Panc1 (cell line): ENCODE measurements at regions not wholly inside any gene's neighbourhood (a gene's known extent, or its start where the extent isn't known, plus 50 kb on each side); places are given as distances from the start of the nearest gene placed in this dataset.

Source experiments
- ATAC-seq: fragments of 200-7000 bp; cut with Tn5 transposase; 2 replicates; pipeline ENCODE4 v1.9.1; 2020; ENCODE audit warnings: mild to moderate bottlenecking, moderate library complexity
- BruUV-seq: library from RNA; stranded (reverse); fragments of 400-500 nt; replicated peaks from 2 replicates; lab custom pipeline; 2021; lab: Mats Ljungman, UMichigan
- CTCF ChIA-PET: fragments of 300-600 bp; sonication (Branson Sonifier 250); formaldehyde crosslinking; loops from one replicate; lab custom pipeline; 2022; ENCODE audit warnings: antibody characterized with exemption; lab: Charles Lee
- POLR2A ChIA-PET: fragments of 300-600 bp; sonication (Branson Sonifier 250); formaldehyde crosslinking; loops from one replicate; lab custom pipeline; 2022; ENCODE audit warnings: antibody characterized with exemption; lab: Charles Lee
- DNase-seq: peaks from one replicate; pipeline ENCODE4 v3.0.0-alpha.2; 2010; ENCODE audit warnings: low read depth, low spot score
- H3K27ac ChIP-seq: 2 replicates; pipeline ENCODE4 v1.5.1; 2011; ENCODE audit warnings: mild to moderate bottlenecking, low read length, inconsistent platforms
- H3K27me3 ChIP-seq: fragments of 200-500 bp; sonication (Bioruptor generic); 2 replicates; pipeline ENCODE4 v1.6.0; 2014; ENCODE audit warnings: low read length, inconsistent platforms; ENCODE audit not compliant: control insufficient read depth, insufficient read depth
- H3K36me3 ChIP-seq: fragments of 200-500 bp; sonication (Bioruptor generic); 2 replicates; pipeline ENCODE4 v1.5.1; 2014; ENCODE audit warnings: inconsistent platforms, mild to moderate bottlenecking, low read length, moderate library complexity; ENCODE audit not compliant: control insufficient read depth, insufficient read depth
- H3K4me1 ChIP-seq: 2 replicates; pipeline ENCODE4 v1.5.1; 2011; ENCODE audit warnings: inconsistent platforms, mild to moderate bottlenecking, low read length, moderate library complexity; ENCODE audit not compliant: control insufficient read depth, insufficient read depth
- H3K4me3 ChIP-seq, 2 experiments: 2 replicates each; pipeline ENCODE4 v1.5.1; 2011 to 2012; ENCODE audit warnings: low read depth in 2 of 2, low read length in 2 of 2, mild to moderate bottlenecking in 2 of 2, inconsistent platforms in 1 of 2, moderate library complexity in 1 of 2
- H3K9me3 ChIP-seq: fragments of 200-500 bp; sonication (Bioruptor generic); 2 replicates; pipeline ENCODE4 v1.5.1; 2014; ENCODE audit warnings: low read depth, mild to moderate bottlenecking, inconsistent platforms, low read length, moderate library complexity; ENCODE audit not compliant: control insufficient read depth, insufficient read depth
- POLR2AphosphoS5 ChIP-seq: IDR thresholded peaks from 2 replicates; pipeline ENCODE4 v1.6.1; 2012; ENCODE audit warnings: mild to moderate bottlenecking, low read depth, low read length, moderate library complexity
- SIN3A ChIP-seq: IDR thresholded peaks from 2 replicates; pipeline ENCODE4 v1.6.1; 2012; ENCODE audit warnings: low read depth, mild to moderate bottlenecking, low read length, moderate library complexity, borderline replicate concordance; ENCODE audit not compliant: insufficient read depth
- TCF7L2 ChIP-seq: IDR thresholded peaks from 2 replicates; pipeline ENCODE4 v1.6.1; 2011; ENCODE audit warnings: mild to moderate bottlenecking, low read depth, low read length, inconsistent platforms
- in situ Hi-C: cut with HindIII; loops from 2 replicates; pipeline ENCODE4 v1.10.0; 2016; ENCODE audit warnings: low sequenced_read_pairs, low pct_unique_long_range_greater_than_20kb
- intact Hi-C: fragments of 100-400 bp; cut with micrococcal nuclease; formaldehyde crosslinking; loops from one replicate; pipeline ENCODE4 v1.10.0; 2022; ENCODE audit not compliant: unreplicated experiment
- TF ChIP-seq, protein P1 (sequence below), 2 experiments: IDR thresholded peaks; 2 replicates each; pipeline ENCODE4 v1.6.1; 2011 to 2012; ENCODE audit warnings: low read depth in 2 of 2, control low read depth in 1 of 2, low read length in 1 of 2, mild to moderate bottlenecking in 1 of 2, moderate library complexity in 1 of 2; ENCODE audit not compliant: insufficient read depth in 1 of 2
- TF ChIP-seq, protein P2 (sequence below): fragments of 450-650 bp; IDR thresholded peaks from 2 replicates; pipeline ENCODE4 v1.5.1; 2017; ENCODE audit warnings: mild to moderate bottlenecking

DNA sequence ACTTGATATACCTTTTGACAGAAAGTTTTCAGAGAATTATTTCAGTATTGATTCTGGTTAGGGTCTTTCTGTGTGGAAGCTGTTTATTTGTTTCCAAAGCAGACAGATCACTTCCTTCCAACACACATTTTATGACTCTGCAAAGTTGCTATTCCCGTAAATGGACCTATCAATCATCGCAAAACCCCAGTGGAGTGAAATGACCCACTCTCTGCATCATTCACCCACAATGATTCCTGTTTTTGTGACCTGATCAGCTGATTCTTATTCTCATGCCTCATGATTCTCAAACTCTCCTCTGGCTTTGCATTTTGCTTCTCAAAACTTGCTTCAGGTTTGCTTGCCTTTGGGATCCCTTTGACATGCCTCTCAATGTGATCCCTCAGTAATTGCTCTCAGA is 453.7 kb downstream of the PCDH17 start:
- DNase-seq (no peak), ATAC-seq (no peak)
- no peak for TF ChIP-seq TCF7L2
- TF ChIP-seq, protein P1, sequence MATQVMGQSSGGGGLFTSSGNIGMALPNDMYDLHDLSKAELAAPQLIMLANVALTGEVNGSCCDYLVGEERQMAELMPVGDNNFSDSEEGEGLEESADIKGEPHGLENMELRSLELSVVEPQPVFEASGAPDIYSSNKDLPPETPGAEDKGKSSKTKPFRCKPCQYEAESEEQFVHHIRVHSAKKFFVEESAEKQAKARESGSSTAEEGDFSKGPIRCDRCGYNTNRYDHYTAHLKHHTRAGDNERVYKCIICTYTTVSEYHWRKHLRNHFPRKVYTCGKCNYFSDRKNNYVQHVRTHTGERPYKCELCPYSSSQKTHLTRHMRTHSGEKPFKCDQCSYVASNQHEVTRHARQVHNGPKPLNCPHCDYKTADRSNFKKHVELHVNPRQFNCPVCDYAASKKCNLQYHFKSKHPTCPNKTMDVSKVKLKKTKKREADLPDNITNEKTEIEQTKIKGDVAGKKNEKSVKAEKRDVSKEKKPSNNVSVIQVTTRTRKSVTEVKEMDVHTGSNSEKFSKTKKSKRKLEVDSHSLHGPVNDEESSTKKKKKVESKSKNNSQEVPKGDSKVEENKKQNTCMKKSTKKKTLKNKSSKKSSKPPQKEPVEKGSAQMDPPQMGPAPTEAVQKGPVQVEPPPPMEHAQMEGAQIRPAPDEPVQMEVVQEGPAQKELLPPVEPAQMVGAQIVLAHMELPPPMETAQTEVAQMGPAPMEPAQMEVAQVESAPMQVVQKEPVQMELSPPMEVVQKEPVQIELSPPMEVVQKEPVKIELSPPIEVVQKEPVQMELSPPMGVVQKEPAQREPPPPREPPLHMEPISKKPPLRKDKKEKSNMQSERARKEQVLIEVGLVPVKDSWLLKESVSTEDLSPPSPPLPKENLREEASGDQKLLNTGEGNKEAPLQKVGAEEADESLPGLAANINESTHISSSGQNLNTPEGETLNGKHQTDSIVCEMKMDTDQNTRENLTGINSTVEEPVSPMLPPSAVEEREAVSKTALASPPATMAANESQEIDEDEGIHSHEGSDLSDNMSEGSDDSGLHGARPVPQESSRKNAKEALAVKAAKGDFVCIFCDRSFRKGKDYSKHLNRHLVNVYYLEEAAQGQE (IDR thresholded peaks at IDR 0.05; ENCODE audit: insufficient read depth in 1 of 2, low read depth in 2 of 2, low read length in 1 of 2): no peak
- TF ChIP-seq, protein P2, sequence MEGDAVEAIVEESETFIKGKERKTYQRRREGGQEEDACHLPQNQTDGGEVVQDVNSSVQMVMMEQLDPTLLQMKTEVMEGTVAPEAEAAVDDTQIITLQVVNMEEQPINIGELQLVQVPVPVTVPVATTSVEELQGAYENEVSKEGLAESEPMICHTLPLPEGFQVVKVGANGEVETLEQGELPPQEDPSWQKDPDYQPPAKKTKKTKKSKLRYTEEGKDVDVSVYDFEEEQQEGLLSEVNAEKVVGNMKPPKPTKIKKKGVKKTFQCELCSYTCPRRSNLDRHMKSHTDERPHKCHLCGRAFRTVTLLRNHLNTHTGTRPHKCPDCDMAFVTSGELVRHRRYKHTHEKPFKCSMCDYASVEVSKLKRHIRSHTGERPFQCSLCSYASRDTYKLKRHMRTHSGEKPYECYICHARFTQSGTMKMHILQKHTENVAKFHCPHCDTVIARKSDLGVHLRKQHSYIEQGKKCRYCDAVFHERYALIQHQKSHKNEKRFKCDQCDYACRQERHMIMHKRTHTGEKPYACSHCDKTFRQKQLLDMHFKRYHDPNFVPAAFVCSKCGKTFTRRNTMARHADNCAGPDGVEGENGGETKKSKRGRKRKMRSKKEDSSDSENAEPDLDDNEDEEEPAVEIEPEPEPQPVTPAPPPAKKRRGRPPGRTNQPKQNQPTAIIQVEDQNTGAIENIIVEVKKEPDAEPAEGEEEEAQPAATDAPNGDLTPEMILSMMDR: no peak
- TF ChIP-seq SIN3A: no peak
- TF ChIP-seq POLR2AphosphoS5: no peak
- in situ Hi-C loops (no loop called here), intact Hi-C loops (no loop called here)
- CTCF ChIA-PET: no interaction called here
- Histone ChIP-seq H3K9me3 (no peaks in the 10 kb centered on the region), H3K27me3 (no peaks in the 10 kb centered on the region), H3K27ac (no peak overlapping the region), H3K4me1 (no peaks in the 10 kb centered on the region), H3K36me3 (no peaks in the 10 kb centered on the region), H3K4me3 (no peak overlapping the region)
- POLR2A ChIA-PET: no interaction called here
- no TSS peak for BruUV-seq

DNA sequence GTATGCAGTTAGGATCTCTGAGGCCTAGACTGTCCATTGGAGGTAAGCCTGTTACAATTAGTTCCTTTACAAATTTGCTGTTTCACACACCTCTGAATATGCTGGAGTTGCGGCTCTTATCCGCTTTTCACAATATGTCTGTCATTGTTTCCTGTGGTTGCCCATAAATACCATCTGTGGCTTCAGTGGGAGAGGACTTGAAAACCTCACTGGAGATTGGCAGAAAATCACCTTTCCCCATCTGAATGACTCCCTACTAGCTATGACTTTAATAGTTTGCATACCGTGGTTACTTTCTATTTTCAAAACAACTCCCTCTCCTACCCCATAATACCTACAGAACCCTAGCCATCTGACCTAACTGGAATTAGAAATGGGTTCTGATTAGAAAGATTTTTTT is 454.3 kb downstream of the PCDH17 start:
- ChIA-PET CTCF (no interaction called here), POLR2A (no interaction called here)
- intact Hi-C loops (no loop called here), in situ Hi-C loops (no loop called here)
- Histone ChIP-seq H3K36me3 (no peaks in the 10 kb centered on the region), H3K4me1 (no peaks in the 10 kb centered on the region), H3K27me3 (no peaks in the 10 kb centered on the region), H3K9me3 (no peaks in the 10 kb centered on the region), H3K4me3 (no peak overlapping the region), H3K27ac (no peak overlapping the region)
- TF ChIP-seq SIN3A (no peak), TCF7L2 (no peak)
- TF ChIP-seq, protein P1 (IDR thresholded peaks at IDR 0.05; ENCODE audit: insufficient read depth in 1 of 2, low read depth in 2 of 2, low read length in 1 of 2): no peak
- BruUV-seq: no TSS peak
- no peak for ATAC-seq
- no peak for DNase-seq
